Prostate gland (tissue), 2 donors: ENCODE measurements at regions not wholly inside any gene's neighbourhood (a gene's known extent, or its start where the extent isn't known, plus 50 kb on each side); places are given as distances from the start of the nearest gene placed in this dataset.

Source experiments
- POLR2A ChIP-seq: fragments of 450-650 bp; IDR thresholded peaks from one replicate; pipeline ENCODE4 v1.6.1; 2016; ENCODE audit warnings: antibody characterized with exemption, mild to moderate bottlenecking
- POLR2AphosphoS5 ChIP-seq: sonication (generic); formaldehyde crosslinking; IDR thresholded peaks from one replicate; pipeline ENCODE4 v1.6.1; 2017; ENCODE audit warnings: antibody characterized with exemption
- TF ChIP-seq, protein P1 (sequence below), 4 experiments: fragments of 200-600 bp in 2 of 4; fragments of 450-650 bp in 2 of 4; sonication (generic) in 2 of 4; IDR thresholded peaks; 1 replicate in 3 of 4; 2 replicates in 1 of 4; pipeline ENCODE4 v1.5.1; 2016 to 2019; ENCODE audit warnings: antibody characterized with exemption in 4 of 4, mild to moderate bottlenecking in 2 of 4, moderate library complexity in 2 of 4

DNA sequence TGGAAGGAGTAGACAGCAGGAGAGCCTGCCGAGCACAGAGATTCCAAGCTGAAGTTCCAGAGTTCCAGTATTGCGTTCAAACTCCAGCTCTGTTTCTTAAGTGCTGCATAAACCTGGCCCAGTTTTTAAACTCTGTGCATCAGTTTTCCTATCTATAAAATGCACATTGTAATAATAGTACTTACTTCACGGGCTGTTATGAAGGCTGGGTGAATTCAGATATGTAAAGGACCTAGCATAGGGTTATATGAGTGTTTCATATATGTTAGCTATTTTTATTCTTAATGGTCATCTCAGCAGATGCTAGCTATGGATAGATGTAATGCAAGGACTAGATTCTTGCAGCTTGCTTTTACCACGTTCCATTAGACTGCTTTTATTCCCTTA lies 293.1 kb upstream of the SEMA3C start:
- TF ChIP-seq, protein P1, sequence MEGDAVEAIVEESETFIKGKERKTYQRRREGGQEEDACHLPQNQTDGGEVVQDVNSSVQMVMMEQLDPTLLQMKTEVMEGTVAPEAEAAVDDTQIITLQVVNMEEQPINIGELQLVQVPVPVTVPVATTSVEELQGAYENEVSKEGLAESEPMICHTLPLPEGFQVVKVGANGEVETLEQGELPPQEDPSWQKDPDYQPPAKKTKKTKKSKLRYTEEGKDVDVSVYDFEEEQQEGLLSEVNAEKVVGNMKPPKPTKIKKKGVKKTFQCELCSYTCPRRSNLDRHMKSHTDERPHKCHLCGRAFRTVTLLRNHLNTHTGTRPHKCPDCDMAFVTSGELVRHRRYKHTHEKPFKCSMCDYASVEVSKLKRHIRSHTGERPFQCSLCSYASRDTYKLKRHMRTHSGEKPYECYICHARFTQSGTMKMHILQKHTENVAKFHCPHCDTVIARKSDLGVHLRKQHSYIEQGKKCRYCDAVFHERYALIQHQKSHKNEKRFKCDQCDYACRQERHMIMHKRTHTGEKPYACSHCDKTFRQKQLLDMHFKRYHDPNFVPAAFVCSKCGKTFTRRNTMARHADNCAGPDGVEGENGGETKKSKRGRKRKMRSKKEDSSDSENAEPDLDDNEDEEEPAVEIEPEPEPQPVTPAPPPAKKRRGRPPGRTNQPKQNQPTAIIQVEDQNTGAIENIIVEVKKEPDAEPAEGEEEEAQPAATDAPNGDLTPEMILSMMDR (IDR thresholded peaks at IDR 0.05) = no peak
- TF ChIP-seq POLR2A = no peak
- no peak for TF ChIP-seq POLR2AphosphoS5
